NCI-H82 treated with DMSO at 0.1 percent for 48 hours (cell line): ENCODE measurements at regions not wholly inside any gene's neighbourhood (a gene's known extent, or its start where the extent isn't known, plus 50 kb on each side); places are given as distances from the start of the nearest gene placed in this dataset.

Source experiments
- DNase-seq: peaks from one replicate; lab custom pipeline; 2025; ENCODE audit not compliant: unreplicated experiment; lab: John Stamatoyannopoulos, UW

- DNase-seq = no peak
These were observed 174.8 kb downstream of the IBTK start for GRCh38 chr6:82072751-82073150.

- no peak for DNase-seq
These were observed 175.4 kb downstream of the IBTK start for GRCh38 chr6:82072121-82072521.

- peak; percentile 84 for DNase-seq
These were observed 178.8 kb downstream of the IBTK start for GRCh38 chr6:82068721-82069120.

GRCh38 chr6:82066991-82067411, 180.5 kb downstream of the IBTK start:
- peak; percentile 26 for DNase-seq

- DNase-seq = no peak
These were observed 181.3 kb downstream of the IBTK start for GRCh38 chr6:82066196-82066595.

- no peak for DNase-seq
These were observed 184.0 kb downstream of the IBTK start for GRCh38 chr6:82063574-82063973.

- no peak for DNase-seq
These were observed 185.3 kb downstream of the IBTK start for GRCh38 chr6:82062219-82062618.

- no peak for DNase-seq
These were observed 189.5 kb downstream of the IBTK start for GRCh38 chr6:82057846-82058554.

- DNase-seq = no peak
These were observed 191.0 kb downstream of the IBTK start for GRCh38 chr6:82056567-82056966.

GRCh38 chr6:82045965-82046756, 201.4 kb downstream of the IBTK start:
- no peak for DNase-seq

- DNase-seq = no peak
These were observed 206.9 kb downstream of the IBTK start for GRCh38 chr6:82040405-82041221.

- no peak for DNase-seq
These were observed 208.9 kb downstream of the IBTK start for GRCh38 chr6:82038631-82039030.

- no peak for DNase-seq
These were observed 212.0 kb downstream of the IBTK start for GRCh38 chr6:82035526-82035925.

- no peak for DNase-seq
These were observed 213.8 kb downstream of the IBTK start for GRCh38 chr6:82033631-82034211.

- no peak for DNase-seq
These were observed 215.1 kb downstream of the IBTK start for GRCh38 chr6:82032444-82032843.

- DNase-seq = no peak
These were observed 216.6 kb downstream of the IBTK start for GRCh38 chr6:82030761-82031503.

GRCh38 chr6:82030301-82030700, 217.2 kb downstream of the IBTK start:
- no peak for DNase-seq

GRCh38 chr6:82025271-82025670, 222.3 kb downstream of the IBTK start:
- DNase-seq = peak; percentile 73

- no peak for DNase-seq
These were observed 224.9 kb downstream of the IBTK start for GRCh38 chr6:82022614-82023129.

GRCh38 chr6:82017773-82018172, 229.8 kb downstream of the IBTK start:
- DNase-seq = no peak
